Tibial nerve (tissue), 4 donors: ENCODE measurements at regions not wholly inside any gene's neighbourhood (a gene's known extent, or its start where the extent isn't known, plus 50 kb on each side); places are given as distances from the start of the nearest gene placed in this dataset.

Experiments
- EP300 ChIP-seq, 2 donors: sonication (generic); formaldehyde crosslinking; IDR thresholded peaks; one replicate each; pipeline ENCODE4 v1.6.1; 2017; ENCODE audit warnings: antibody characterized with exemption in 2 of 2, mild to moderate bottlenecking in 1 of 2
- POLR2A ChIP-seq, 2 donors: fragments of 450-650 bp; IDR thresholded peaks; one replicate each; pipeline ENCODE4 v1.6.1; 2017; ENCODE audit warnings: antibody characterized with exemption in 2 of 2, mild to moderate bottlenecking in 2 of 2, moderate library complexity in 2 of 2
- TF ChIP-seq, protein P1 (sequence below), 5 experiments: fragments of 200-600 bp in 3 of 5; fragments of 450-650 bp in 2 of 5; sonication (generic) in 3 of 5; IDR thresholded peaks; one replicate each; pipeline ENCODE4 v1.5.1; 2016 to 2019; ENCODE audit warnings: antibody characterized with exemption in 5 of 5, mild to moderate bottlenecking in 3 of 5, moderate library complexity in 2 of 5

DNA sequence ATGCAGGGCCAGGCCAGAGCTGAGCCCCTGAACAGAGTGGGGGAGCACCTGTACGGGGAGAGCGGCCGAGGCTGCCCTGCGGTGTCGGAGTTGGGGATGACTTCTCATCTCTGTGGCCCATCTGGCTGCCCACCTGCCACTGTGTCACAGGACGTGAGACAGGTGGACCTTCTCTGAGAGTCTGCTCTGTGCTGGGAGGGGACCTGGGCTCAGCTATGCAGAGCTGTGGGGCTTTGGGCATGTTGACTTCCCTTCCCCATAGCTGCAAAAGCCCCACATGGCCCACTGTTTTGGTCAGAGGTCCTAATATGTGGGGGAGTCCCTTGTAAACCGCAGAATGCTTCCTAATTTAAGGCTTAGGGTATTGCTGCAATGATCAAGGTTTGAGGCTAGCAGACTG is 68.0 kb upstream of the TRPM1 start:
- TF ChIP-seq, protein P1, sequence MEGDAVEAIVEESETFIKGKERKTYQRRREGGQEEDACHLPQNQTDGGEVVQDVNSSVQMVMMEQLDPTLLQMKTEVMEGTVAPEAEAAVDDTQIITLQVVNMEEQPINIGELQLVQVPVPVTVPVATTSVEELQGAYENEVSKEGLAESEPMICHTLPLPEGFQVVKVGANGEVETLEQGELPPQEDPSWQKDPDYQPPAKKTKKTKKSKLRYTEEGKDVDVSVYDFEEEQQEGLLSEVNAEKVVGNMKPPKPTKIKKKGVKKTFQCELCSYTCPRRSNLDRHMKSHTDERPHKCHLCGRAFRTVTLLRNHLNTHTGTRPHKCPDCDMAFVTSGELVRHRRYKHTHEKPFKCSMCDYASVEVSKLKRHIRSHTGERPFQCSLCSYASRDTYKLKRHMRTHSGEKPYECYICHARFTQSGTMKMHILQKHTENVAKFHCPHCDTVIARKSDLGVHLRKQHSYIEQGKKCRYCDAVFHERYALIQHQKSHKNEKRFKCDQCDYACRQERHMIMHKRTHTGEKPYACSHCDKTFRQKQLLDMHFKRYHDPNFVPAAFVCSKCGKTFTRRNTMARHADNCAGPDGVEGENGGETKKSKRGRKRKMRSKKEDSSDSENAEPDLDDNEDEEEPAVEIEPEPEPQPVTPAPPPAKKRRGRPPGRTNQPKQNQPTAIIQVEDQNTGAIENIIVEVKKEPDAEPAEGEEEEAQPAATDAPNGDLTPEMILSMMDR (IDR thresholded peaks at IDR 0.05), result no peak
- TF ChIP-seq POLR2A (IDR thresholded peaks at IDR 0.05) (no peak), EP300 (IDR thresholded peaks at IDR 0.05) (no peak)
